Muscle of arm (tissue), 1 donor: ENCODE measurements at regions not wholly inside any gene's neighbourhood (a gene's known extent, or its start where the extent isn't known, plus 50 kb on each side); places are given as distances from the start of the nearest gene placed in this dataset.

Experiments
- DNase-seq: peaks from one replicate; pipeline ENCODE4 v3.0.0-alpha.2; 2013

DNA sequence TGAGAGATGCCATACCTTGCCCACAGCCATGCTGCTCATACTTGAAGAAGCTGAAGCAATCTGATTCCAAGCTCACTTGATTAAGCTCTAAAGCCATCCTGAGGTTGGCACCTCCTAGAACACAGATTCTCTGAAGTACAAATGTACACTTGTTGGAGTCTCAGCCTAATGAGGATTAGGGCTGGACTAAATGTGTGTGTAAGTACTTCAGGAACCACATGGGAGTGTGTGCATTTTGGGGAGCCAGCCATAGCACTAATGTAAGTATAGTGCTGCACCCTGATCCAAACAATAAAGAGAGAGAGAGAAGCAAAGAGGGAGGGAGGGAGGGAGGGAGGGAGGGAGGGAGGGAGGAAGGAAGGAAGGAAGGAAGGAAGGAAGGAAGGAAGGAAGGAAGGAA, 458.6 kb downstream of the MAFB start:
- DNase-seq = no peak

- no peak for DNase-seq
Measured at GRCh38 chr20:40225596-40225995, 463.4 kb downstream of the MAFB start.

DNA sequence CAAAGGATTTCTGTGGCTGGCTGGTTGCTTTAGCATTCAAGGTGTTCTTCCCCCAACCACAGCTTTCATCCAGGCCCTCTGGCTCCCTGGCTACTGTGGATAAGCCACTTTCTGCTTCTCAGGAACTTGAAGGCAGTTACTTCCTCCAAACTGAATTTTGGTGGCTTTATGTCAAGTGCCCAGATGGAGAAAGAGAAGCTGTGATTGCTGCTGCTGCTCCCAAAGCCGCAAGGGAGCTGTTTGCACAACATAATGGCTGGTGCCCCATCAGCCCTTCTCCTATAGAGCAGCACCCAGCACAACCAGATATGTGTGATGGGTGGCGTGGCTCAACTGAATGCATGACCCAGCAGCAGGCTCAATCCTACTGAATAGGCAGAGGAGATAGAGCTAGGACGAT, 465.2 kb downstream of the MAFB start:
- no peak for DNase-seq

- no peak for DNase-seq
Measured at GRCh38 chr20:40218971-40219370, 470.1 kb downstream of the MAFB start.

- no peak for DNase-seq
Measured at GRCh38 chr20:40218316-40218969, 470.6 kb downstream of the MAFB start.

DNA sequence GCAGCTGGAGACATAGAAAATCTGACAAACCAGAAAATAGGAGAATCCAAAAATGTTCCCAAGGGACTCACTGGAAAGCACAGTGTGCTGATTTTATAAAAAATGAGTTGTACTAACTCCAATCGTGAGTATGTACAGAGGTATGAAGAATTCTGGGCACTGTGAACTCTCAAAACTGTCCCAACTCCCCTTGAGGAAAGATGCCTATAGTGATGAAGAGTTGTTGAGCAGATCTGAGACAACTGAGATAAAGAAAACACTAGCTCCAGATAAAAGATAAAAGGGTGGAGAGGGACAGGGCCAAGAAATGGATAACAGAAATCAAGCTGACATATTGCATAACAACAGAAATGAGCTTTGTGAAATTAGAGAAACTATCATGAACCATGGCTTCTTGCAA, 481.4 kb downstream of the MAFB start:
- no peak for DNase-seq

DNA sequence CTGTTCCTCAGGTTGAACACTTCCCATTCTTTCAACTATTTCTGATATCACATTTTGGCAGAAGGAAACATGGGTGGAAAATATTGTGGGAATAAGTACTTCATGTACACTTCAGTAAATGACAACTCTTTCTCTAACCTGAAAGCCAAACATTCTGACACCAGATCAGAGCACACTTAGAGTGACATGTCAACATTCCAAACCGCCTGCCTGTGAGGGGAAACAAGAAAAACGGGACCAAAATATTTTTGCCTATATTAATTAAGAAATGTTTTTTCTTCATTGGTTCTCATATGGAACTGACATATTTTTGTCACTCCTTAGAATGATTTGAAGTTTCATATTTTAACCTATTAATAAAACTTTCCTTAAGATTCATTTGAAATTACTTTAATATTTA, 483.1 kb downstream of the MAFB start:
- no peak for DNase-seq

DNA sequence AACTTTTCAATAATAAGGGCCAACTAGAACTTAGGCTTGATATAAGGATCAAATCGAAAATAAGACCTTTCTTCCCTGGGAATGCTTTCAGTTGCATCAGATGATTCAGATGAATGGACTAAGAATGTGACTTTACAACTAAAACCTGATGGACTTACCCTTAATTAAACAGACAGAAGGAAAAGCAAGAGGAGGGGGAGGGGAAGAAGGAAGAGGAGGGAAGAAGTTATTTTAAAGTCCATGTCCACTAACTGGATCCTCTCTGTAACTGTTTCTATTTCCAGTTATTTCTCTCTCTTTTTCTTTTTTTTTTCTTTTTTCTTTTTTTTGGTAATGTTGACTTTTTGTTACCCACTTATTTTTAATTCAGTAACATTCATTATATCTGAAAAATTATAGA, 486.0 kb downstream of the MAFB start:
- DNase-seq = no peak

GRCh38 chr20:40197691-40198090, 491.3 kb downstream of the MAFB start:
- DNase-seq = no peak

GRCh38 chr20:40196846-40197436, 492.1 kb downstream of the MAFB start:
- DNase-seq = no peak

DNA sequence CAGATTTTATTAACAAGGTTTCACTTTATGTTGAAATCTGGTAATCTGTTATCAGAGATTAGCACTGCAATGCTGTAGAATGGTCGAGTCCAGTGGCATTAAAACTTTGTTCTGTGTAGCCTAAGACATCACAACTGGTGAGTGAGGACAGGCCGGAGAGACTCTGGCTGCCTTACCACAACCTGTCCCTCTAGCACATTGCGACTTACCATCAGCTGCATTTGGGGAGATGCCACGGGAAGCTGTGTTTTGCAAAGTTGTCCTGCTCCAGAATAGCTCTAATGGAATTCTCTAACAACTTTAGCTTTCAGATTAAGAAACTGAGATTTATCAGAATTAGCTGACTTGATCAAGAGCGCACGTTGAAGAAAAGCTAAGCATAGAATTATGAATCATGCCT, 493.3 kb downstream of the MAFB start:
- no peak for DNase-seq

- DNase-seq = no peak
Measured at GRCh38 chr20:40192529-40192928, 496.5 kb downstream of the MAFB start.

- no peak for DNase-seq
Measured at GRCh38 chr20:40192081-40192480, 497.0 kb downstream of the MAFB start.

- no peak for DNase-seq
Measured at GRCh38 chr20:40191573-40191972, 497.5 kb downstream of the MAFB start.

DNA sequence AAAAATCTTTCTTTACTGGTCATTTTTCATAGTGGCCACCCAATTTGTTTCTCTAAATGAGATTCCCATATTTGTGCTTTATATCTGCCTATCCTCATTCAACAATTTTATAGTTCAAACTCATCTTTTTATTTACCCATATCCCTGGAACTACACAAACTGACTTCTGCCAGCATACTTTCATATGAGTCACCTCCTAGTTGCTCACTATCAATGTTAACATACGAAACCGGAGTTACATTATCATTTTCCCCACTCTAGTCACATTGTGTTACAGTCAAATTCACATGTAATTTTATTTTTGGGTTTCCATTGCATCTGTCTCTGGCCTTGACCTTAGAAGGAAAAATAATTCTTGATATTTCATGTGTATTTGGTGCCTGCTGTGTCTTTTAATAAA, 499.4 kb downstream of the MAFB start:
- no peak for DNase-seq

GRCh38 chr20:40188319-40188718, 500.7 kb downstream of the MAFB start:
- no peak for DNase-seq

DNA sequence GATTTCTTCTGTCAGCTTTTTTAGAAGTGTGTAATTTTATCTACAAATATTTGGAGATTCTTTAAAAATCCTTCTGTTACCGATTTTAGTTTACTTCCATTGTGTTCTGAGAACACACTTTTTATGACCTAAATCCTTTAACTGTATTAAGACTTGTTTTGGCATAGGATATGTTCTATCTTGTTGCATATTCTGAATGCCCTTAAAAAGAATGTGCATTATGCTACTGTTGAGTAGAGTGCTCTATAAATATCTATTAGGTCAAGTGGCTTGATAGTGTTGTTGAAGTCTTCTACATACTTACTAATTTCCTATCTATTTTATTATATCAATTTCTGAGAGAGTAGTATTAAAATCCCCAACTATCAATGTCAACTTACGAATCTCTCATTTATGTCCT, 502.2 kb downstream of the MAFB start:
- DNase-seq = no peak

DNA sequence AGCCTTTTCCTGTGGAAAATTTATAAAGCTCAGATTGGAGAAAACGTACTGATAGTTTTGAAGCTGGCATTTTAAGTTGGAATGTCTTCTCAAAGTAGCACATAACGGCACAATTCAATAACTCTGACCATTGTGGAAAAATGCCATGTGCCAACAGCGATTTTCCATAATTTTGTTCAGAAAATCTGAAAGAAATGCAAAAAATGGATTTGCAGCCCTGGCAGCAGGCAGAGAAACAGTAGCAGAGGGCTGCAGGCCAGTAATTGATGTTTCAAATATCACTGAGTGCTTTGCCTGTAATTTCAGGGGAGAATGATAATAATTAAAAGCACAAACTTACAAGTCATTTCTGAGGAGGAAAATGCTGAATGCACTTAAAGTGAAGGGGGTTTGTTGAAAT, 507.4 kb downstream of the MAFB start:
- no peak for DNase-seq

DNA sequence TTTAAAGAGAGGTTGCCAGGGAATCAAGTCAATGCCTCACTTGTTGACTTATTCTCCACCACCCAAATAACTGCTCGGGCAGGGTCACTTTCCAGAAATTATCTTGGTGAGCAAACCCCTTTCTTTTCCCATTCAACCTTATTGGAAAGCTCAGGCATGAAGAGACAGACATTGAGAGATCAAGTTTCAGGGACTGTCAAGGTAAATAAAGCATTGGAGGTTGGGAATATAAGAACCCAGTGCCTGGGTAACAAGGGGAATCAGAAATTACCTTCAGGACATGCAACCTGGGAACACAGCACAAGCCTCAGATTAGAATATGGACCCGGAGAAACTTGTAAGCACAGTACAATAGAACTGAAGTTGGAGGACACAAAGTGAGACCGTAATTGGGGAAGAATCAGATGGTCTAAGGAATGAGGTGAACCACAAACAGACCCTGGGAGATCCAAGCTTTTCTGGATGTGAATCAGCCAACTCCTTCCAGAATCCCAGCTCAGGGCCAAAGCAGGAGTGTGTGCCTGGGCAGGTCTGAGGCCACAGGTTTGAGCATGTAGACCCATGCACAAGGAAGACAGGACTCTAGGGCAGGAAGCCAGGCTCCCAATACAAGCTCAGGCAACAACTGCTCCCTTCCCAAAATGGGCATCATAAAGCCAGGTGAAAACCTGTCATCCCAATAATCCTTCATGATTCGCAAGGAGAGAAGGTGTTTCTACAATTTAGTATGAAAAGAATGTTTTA, 512.8 kb downstream of the MAFB start:
- no peak for DNase-seq

DNA sequence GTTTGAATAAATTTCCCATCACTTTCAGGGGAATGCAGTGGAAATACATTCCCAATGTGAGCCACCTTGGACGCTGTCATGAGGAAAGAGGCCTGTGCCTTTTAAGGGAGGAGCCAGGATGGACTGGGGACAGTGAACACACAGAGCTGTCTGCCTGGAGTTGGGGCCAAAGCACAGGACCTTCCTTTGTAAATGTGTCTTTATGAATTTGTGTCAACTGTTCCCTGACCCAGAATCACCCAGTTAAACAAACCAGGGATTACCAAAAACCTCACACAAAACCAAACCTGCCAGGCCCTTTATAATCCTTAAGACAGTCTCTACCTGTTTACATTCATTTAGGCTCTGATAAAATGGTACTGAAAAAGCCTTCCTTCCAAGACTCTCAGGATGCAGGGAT, 513.7 kb downstream of the MAFB start:
- no peak for DNase-seq

GRCh38 chr20:40173872-40174271, 515.2 kb downstream of the MAFB start:
- no peak for DNase-seq

- DNase-seq = no peak
Measured at GRCh38 chr20:40168981-40169620, 519.9 kb downstream of the MAFB start.

- DNase-seq = no peak
Measured at GRCh38 chr20:40161391-40161790, 527.6 kb downstream of the MAFB start.
